ENCODE measurements at regions not wholly inside any gene's neighbourhood (a gene's known extent, or its start where the extent isn't known, plus 50 kb on each side); places are given as distances from the start of the nearest gene placed in this dataset.

DNA sequence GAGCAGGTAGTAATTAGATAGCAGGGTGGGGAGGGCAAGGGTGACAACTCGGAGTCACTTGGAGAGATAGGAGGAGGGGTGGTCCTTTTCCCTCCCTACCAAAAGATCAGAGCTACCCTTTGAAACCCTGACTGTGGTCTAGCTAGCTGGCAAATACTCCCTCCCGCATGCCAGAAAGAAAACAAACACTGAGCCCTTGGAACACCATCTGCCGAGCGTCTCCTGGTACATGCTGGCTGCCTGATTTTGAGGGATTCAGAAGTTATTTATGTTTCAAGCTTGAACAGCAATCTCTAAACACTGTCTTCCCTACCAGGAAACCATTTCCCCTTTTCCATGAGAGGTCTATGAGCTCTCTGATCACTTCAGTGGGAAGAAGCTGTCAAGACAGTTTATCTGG, 291.6 kb upstream of the CFAP20DC start:
- no peak for ATAC-seq (replicated peaks in 6 of 8)
- in situ Hi-C loops (cut with MboI; ENCODE audit: low pct_unique_long_range_greater_than_20kb in 2 of 9, low sequenced_read_pairs in 9 of 9, unreplicated experiment in 9 of 9): no loop called here
- no peak overlapping the region for H3K27ac ChIP-seq

DNA sequence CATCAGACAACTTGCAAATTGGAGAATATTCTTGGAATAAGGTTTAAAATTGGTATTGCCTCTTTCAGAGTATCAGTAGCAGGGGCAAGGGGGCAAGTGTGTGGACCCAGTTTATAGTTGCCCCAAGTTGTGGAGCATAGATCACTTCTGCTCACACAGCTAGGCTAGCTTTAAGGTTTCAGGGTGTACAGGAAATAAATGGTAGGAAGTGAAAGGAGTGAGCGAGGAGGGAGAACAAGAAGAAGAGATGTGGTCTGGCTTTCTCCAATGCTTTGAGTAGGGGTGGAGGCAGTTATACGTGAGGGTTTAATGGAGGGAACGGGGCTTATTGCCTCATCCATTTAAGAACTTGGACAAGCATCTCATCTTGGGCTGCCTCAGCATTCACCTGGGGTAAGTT, 290.0 kb upstream of the CFAP20DC start:
- in situ Hi-C loops (cut with MboI; ENCODE audit: low pct_unique_long_range_greater_than_20kb in 2 of 9, low sequenced_read_pairs in 9 of 9, unreplicated experiment in 9 of 9): no loop called here
- Histone ChIP-seq H3K4me1 (replicated peaks in 1 of 2) (no peaks in the 10 kb centered on the region), H3K4me3 (no peak overlapping the region), H3K27ac (no peak overlapping the region)
- ATAC-seq (replicated peaks in 6 of 8): no peak
- WGBS, 10 experiments: 61 to 100% (median 89%) methylated on average over 1 to 3 of the region's 3 CpGs; no CpG with 5 or more reads in 2 of the 10 experiments

More for the DNA sequence above, 291.6 kb upstream of the CFAP20DC start:
- Histone ChIP-seq H3K4me3 (no peak overlapping the region), H3K4me1 (replicated peaks in 1 of 2) (no peaks in the 10 kb centered on the region)
- WGBS, 10 experiments: 42 to 100% (median 82%) methylated on average over 1 to 4 of the region's 4 CpGs; no CpG with 5 or more reads in 3 of the 10 experiments

DNA sequence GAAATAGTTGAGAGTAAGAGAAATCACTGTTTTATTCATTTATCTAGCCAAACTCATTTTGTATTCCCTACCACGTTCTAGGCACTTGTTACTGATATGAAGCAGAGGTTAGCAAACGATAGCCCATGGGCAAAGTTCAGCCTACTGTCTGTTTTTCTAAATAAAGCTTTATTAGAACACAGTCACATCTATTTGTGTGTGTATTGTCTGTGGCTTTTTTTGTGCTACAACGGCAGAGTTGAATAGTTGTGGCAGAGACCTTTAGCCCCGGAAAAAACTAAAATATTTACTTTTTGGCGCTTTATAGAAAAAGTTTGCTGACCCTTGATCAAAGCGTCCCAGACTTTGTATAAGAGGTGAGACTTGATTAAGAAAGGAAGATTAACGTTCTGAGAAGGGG, 289.1 kb upstream of the CFAP20DC start:
- H3K4me1 ChIP-seq (replicated peaks in 1 of 2): no peaks in the 10 kb centered on the region
- WGBS, 10 experiments: 8 to 100% (median 66%) methylated on average over 1 to 7 of the region's 7 CpGs
- in situ Hi-C loops (cut with MboI; ENCODE audit: low pct_unique_long_range_greater_than_20kb in 2 of 9, low sequenced_read_pairs in 9 of 9, unreplicated experiment in 9 of 9): no loop called here
- no peak overlapping the region for H3K27ac ChIP-seq
- no peak for ATAC-seq (replicated peaks in 6 of 8)
- no peak overlapping the region for H3K4me3 ChIP-seq

DNA sequence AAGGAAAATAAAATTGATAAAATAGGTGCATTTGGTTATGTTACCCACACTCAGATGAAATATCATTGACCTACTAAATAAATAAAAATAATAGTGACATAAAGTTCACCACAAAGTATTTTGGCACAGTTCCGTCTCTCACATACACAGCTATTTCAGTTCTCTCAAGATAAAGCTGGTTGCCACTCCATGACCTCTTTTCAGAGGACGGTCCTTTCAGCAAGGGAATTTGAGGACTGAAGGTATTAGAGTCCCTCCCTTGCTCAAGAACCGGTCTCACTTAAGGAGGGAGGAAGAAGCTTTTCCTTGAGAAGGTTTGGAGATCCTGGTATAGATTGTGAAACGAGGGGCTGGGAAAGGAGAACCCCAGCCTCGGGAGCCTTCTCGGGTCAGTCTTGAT, 285.5 kb upstream of the CFAP20DC start:
- Histone ChIP-seq H3K4me1 (replicated peaks in 1 of 2) (no peaks in the 10 kb centered on the region), H3K4me3 (no peak overlapping the region), H3K27ac (no peak overlapping the region)
- 77 to 100% (median 100%) methylated on average over 1 to 6 of the region's 6 CpGs; no CpG with 5 or more reads in 1 of the 10 experiments for WGBS, 10 experiments
- no peak for ATAC-seq (replicated peaks in 6 of 8)
- in situ Hi-C loops (cut with MboI; ENCODE audit: low pct_unique_long_range_greater_than_20kb in 2 of 9, low sequenced_read_pairs in 9 of 9, unreplicated experiment in 9 of 9): no loop called here

DNA sequence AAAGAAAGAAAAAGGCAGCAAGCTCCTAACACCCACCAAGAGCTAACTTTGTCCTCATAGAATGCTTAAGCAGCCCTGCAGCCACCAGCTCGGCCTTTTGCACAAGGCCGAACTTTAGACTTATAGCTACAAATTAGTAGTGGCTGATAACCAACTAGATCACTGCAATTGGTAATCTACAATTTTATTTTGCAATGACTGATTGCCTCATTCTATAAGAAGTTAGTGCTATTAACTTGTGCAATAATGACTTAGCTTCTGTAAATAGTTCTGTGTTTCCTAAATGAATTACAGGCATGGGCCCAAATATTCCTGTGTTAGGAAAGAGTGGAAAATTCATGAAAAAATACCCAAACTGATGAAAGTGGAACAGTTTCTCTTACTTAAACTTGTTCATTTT, 284.8 kb upstream of the CFAP20DC start:
- in situ Hi-C loops (cut with MboI; ENCODE audit: low pct_unique_long_range_greater_than_20kb in 2 of 9, low sequenced_read_pairs in 9 of 9, unreplicated experiment in 9 of 9): no loop called here
- H3K27ac ChIP-seq: no peak overlapping the region
- ATAC-seq (replicated peaks in 6 of 8): no peak
- no peaks in the 10 kb centered on the region for H3K4me1 ChIP-seq (replicated peaks in 1 of 2)
- WGBS, 10 experiments: 43 to 100% (median 69%) methylated on average over 1 to 2 of the region's 2 CpGs; no CpG with 5 or more reads in 2 of the 10 experiments
- no peak overlapping the region for H3K4me3 ChIP-seq

DNA sequence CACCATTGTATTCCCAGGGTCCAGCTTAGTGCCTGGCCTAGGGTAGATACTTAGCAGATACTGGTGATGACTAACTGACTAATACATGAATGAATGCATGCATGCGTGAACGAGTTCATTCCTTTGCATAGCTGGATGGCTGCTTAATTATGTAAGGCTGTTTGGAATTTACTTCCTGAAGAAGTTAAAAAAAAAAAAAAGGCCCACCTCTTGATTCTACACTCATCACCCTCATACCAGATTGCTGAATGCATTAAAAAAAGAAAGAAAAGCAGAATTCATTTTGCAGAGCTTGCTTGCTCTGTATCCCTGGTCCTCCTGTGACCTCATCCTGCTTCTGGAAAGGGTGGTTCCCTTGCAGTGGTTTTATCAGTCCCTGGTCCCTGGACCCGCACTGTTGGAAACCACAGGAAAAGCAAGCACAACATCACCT, 277.6 kb upstream of the CFAP20DC start:
- no peak overlapping the region for H3K4me3 ChIP-seq
- in situ Hi-C loops (cut with MboI; ENCODE audit: low pct_unique_long_range_greater_than_20kb in 2 of 9, low sequenced_read_pairs in 9 of 9, unreplicated experiment in 9 of 9): no loop called here
- ATAC-seq (replicated peaks in 6 of 8): peak; percentile 89 to 99 (median 94)
- 7 to 100% (median 70%) methylated on average over 1 to 3 of the region's 3 CpGs; no CpG with 5 or more reads in 3 of the 10 experiments for WGBS, 10 experiments
- H3K4me1 ChIP-seq (replicated peaks in 1 of 2): peaks cover 0 to 9% of the 10 kb centered on the region in 2 donors
- no peak overlapping the region for H3K27ac ChIP-seq

DNA sequence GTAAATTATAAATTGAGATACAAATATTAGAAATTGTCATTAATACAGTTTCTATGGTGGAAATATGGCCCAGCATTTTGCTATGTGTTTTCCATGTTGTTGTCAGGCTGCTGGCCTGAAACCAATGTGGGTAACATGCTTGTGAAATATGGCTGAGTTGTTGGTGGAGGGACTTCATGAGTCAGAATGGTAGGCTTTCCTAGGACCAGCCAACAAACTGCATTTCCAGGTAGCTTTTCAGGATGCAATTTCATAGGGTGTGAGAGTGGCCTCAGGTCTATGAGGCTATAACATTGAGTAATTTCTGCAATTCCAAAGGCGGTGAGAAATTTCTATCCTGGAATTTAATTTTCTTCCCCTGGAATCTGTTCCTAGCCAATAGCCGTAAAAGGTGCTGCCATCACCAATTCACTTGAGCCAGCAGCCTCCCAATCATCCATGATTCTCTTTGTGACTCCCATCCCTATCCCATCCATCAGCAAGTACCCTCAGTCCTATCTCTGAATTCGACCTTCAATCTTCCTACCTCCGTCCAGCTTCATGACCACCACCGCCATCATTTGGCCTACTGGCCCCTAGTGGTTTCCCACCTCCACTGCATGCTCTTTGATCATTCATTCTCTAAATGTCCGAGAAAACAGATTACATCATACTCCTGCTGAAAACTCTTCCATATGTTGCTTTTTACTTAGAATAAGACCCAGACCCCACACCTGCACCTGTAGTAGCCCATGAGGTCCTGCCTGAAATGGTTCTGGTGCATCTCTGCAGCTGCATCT, 276.6 kb upstream of the CFAP20DC start:
- no peak overlapping the region for H3K27ac ChIP-seq
- ATAC-seq (replicated peaks in 6 of 8): no peak
- WGBS, 10 experiments: 40 to 100% (median 89%) methylated on average over 1 to 6 of the region's 6 CpGs; no CpG with 5 or more reads in 1 of the 10 experiments
- no peak overlapping the region for H3K4me3 ChIP-seq
- peaks cover 0 to 9% of the 10 kb centered on the region in 2 donors for H3K4me1 ChIP-seq (replicated peaks in 1 of 2)
- in situ Hi-C loops (cut with MboI; ENCODE audit: low pct_unique_long_range_greater_than_20kb in 2 of 9, low sequenced_read_pairs in 9 of 9, unreplicated experiment in 9 of 9): no loop called here

DNA sequence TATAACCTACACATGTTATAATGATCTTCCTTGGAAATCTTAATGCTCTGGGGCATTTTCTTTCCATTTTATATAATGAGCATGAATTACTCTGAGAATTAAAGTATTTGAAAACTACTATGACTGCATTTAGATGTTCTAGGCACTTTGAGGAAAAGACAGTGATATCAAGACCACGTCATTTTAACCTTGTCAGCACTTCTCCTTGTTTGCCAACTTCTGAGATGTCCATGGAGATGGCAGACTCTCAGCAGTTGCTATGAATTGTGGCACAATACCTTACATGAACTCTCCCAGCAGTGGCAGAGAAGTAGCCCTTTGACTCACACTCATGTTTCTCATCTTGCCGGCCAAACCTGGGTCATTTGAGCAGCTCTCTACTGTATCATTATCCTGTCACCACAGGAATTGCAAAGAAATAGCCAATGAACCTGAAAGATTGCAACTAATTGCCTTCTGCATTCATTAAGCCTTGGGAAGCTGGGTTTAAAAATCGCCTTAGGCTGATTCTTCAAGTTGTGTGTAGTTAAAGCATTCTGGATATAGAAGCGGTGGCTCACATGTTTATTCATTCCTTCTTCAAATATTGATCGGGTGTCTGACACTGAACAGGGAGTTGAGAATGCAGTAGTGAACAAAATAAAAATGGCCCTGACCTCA, 272.2 kb upstream of the CFAP20DC start:
- peak in 1 of 8 experiments; percentile 15 for ATAC-seq (replicated peaks in 6 of 8)
- H3K27ac ChIP-seq: no peak overlapping the region
- 66 to 100% (median 84%) methylated on average over 1 to 5 of the region's 5 CpGs for WGBS, 10 experiments
- no peaks in the 10 kb centered on the region for H3K4me1 ChIP-seq (replicated peaks in 1 of 2)
- in situ Hi-C loops (cut with MboI; ENCODE audit: low pct_unique_long_range_greater_than_20kb in 2 of 9, low sequenced_read_pairs in 9 of 9, unreplicated experiment in 9 of 9): no loop called here
- H3K4me3 ChIP-seq: no peak overlapping the region

DNA sequence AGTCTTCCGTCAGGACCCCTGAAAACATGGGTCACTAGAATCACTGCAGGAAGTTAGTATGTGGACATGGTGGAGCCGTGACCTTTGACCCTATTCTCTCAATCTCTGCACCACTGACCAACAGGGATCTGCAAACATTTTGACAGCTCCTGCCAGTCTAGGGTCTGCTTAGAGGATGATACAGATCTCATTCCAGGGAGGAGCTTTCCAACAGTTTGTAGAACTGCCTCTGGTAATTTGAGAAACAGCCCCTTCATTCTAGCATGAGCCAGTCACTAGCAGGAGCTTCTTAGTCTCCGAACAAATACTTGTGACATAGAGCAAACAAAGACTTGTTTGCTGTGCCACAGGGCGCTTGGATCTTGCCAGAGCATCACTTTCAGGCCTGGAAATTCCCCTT, 270.3 kb upstream of the CFAP20DC start:
- no peak overlapping the region for H3K4me3 ChIP-seq
- no peaks in the 10 kb centered on the region for H3K4me1 ChIP-seq (replicated peaks in 1 of 2)
- in situ Hi-C loops (cut with MboI; ENCODE audit: low pct_unique_long_range_greater_than_20kb in 2 of 9, low sequenced_read_pairs in 9 of 9, unreplicated experiment in 9 of 9): no loop called here
- ATAC-seq (replicated peaks in 6 of 8): peak in 3 of 8 experiments; percentile 38 to 96 (median 66)
- H3K27ac ChIP-seq: no peak overlapping the region
- WGBS, 10 experiments: 50 to 100% (median 92%) methylated on average over 1 to 3 of the region's 4 CpGs; no CpG with 5 or more reads in 1 of the 10 experiments

DNA sequence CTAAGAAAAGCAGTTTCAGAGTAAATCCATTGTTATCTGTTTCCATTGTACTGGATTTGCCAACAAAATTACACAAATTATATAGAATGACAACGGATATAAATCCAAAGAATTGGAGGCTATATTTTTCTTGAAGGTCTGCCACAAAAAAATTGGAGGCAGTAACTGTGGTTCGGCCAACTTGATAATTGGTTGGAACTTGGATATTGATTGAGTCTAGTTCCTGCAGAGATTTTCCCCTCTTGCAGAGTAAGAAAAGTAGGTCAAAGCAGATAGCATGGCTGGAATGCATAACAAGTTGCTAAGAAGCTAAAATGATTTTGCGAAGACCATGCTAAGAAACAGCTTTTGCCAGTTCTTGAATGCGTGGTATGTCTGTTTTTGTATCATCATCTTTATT, 269.6 kb upstream of the CFAP20DC start:
- no peaks in the 10 kb centered on the region for H3K4me1 ChIP-seq (replicated peaks in 1 of 2)
- in situ Hi-C loops (cut with MboI; ENCODE audit: low pct_unique_long_range_greater_than_20kb in 2 of 9, low sequenced_read_pairs in 9 of 9, unreplicated experiment in 9 of 9): no loop called here
- 66 to 100% (median 93%) methylated on average over 1 to 4 of the region's 4 CpGs; no CpG with 5 or more reads in 1 of the 10 experiments for WGBS, 10 experiments
- no peak overlapping the region for H3K4me3 ChIP-seq
- no peak for ATAC-seq (replicated peaks in 6 of 8)
- no peak overlapping the region for H3K27ac ChIP-seq

DNA sequence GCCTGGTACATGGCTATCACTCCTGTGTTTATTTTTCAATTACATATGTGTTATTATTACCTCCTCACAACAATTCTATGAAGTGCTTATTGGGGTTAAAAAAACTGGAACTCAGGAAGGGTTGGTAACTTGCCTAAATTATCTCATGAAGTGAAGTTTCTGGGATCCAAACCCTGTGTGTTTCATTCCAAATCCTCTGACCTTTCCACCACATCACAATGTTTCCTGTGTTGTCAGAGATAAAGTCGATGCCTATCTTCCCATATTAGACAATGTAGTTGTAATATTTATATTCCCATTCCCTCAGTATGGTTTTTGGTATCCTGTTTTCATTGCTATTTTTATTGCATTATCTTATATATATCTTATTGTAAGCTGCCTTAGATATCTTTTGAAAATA, 269.1 kb upstream of the CFAP20DC start:
- ATAC-seq (replicated peaks in 6 of 8): no peak
- in situ Hi-C loops (cut with MboI; ENCODE audit: low pct_unique_long_range_greater_than_20kb in 2 of 9, low sequenced_read_pairs in 9 of 9, unreplicated experiment in 9 of 9): no loop called here
- H3K27ac ChIP-seq: no peak overlapping the region
- 55 to 100% (median 92%) methylated on average over 1 of the region's 1 CpG; no CpG with 5 or more reads in 3 of the 10 experiments for WGBS, 10 experiments
- H3K4me1 ChIP-seq (replicated peaks in 1 of 2): no peaks in the 10 kb centered on the region
- H3K4me3 ChIP-seq: no peak overlapping the region

DNA sequence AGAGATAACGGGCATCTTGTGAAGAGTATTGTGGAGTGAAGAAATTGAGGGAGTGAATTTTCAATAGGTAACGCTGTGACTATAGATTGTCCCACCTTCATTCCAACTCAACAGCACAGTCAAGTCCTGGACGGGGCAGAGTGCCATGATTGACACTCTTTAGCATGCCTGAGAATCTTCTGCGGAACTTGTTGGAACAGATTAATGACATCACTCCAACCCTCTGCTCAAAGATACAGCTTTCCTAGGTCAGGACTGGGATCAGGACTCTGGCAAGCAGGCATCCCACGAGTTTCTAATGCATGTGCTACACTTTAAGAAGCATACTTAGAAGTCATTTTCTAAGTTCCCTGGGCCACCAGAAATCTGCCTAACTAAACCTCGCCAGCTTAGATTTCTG, 267.6 kb upstream of the CFAP20DC start:
- in situ Hi-C loops (cut with MboI; ENCODE audit: low pct_unique_long_range_greater_than_20kb in 2 of 9, low sequenced_read_pairs in 9 of 9, unreplicated experiment in 9 of 9): no loop called here
- WGBS, 10 experiments: 67 to 100% (median 88%) methylated on average over 1 to 6 of the region's 6 CpGs; no CpG with 5 or more reads in 1 of the 10 experiments
- no peak overlapping the region for H3K4me3 ChIP-seq
- no peaks in the 10 kb centered on the region for H3K4me1 ChIP-seq (replicated peaks in 1 of 2)
- no peak for ATAC-seq (replicated peaks in 6 of 8)
- H3K27ac ChIP-seq: no peak overlapping the region

DNA sequence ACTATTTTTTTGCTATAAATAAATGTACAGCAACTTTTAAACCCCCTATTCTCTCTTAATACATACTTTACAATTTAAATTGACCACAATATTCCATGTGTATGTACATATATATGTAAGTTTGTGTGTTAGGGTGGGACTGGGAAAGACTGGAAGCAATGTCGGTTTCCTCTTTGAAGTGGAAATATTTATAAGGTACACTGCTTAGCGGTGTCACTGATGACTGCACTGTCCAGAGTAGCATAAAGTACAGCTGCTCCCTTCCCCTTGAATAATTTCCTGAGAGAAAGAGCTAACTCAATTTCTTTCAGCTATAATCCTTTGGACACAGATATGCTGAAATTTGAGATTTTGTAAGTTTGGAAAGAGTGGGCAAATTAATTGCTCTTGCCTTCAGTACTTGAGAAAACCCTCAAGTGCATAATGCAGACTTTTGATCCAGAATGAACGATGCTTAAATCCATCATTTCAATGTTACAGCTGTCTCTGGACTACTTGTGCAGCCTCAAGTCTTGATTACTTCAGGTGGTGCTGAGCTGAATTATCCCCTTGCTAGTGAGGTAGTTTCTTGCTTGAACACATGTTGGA, 267.0 kb upstream of the CFAP20DC start:
- H3K4me3 ChIP-seq: no peak overlapping the region
- WGBS, 10 experiments: 0 to 85% (median 46%) methylated on average over 2 to 3 of the region's 3 CpGs; no CpG with 5 or more reads in 4 of the 10 experiments
- H3K27ac ChIP-seq: no peak overlapping the region
- no peaks in the 10 kb centered on the region for H3K4me1 ChIP-seq (replicated peaks in 1 of 2)
- peak in 3 of 8 experiments; percentile 78 to 97 (median 78) for ATAC-seq (replicated peaks in 6 of 8)
- in situ Hi-C loops (cut with MboI; ENCODE audit: low pct_unique_long_range_greater_than_20kb in 2 of 9, low sequenced_read_pairs in 9 of 9, unreplicated experiment in 9 of 9): no loop called here

Data from motor neuron (in vitro differentiated cells).